Vagina (tissue), 2 donors: ENCODE measurements at regions not wholly inside any gene's neighbourhood (a gene's known extent, or its start where the extent isn't known, plus 50 kb on each side); places are given as distances from the start of the nearest gene placed in this dataset.

Source experiments
- CTCF ChIP-seq, 3 experiments: fragments of 450-650 bp in 2 of 3; fragments of 200-600 bp in 1 of 3; sonication (generic) in 1 of 3; IDR thresholded peaks; one replicate each; pipeline ENCODE4 v1.5.1; 2017 to 2019; ENCODE audit warnings: antibody characterized with exemption in 3 of 3, mild to moderate bottlenecking in 2 of 3, moderate library complexity in 2 of 3
- POLR2A ChIP-seq, 2 donors: fragments of 450-650 bp; IDR thresholded peaks; one replicate each; pipeline ENCODE4 v1.6.1; 2017; ENCODE audit warnings: antibody characterized with exemption in 2 of 2, mild to moderate bottlenecking in 2 of 2, moderate library complexity in 2 of 2
- POLR2AphosphoS5 ChIP-seq, 2 donors: sonication (generic); formaldehyde crosslinking; IDR thresholded peaks; one replicate each; pipeline ENCODE4 v1.9.0; 2017; ENCODE audit warnings: antibody characterized with exemption in 2 of 2, mild to moderate bottlenecking in 2 of 2, low read depth in 1 of 2; ENCODE audit not compliant: insufficient read depth in 1 of 2

GRCh38 chr21:16488042-16488441, 758.3 kb downstream of the USP25 start:
- TF ChIP-seq CTCF (IDR thresholded peaks at IDR 0.05) (no peak), POLR2AphosphoS5 (IDR thresholded peaks at IDR 0.05; ENCODE audit: insufficient read depth in 1 of 2, low read depth in 1 of 2) (no peak), POLR2A (IDR thresholded peaks at IDR 0.05) (no peak)
